K562 (cell line): ENCODE measurements at regions not wholly inside any gene's neighbourhood (a gene's known extent, or its start where the extent isn't known, plus 50 kb on each side); places are given as distances from the start of the nearest gene placed in this dataset.

Source experiments
- ATAC-seq: fragments of 200-7000 bp; cut with Tn5 transposase; 3 replicates; pipeline ENCODE4 v1.9.1; 2020; ENCODE audit warnings: moderate library complexity
- BruUV-seq: library from RNA; stranded (reverse); fragments of 400-500 nt; replicated peaks from 2 replicates; lab custom pipeline; 2021; lab: Mats Ljungman, UMichigan
- CTCF ChIA-PET: fragments of 300-600 bp; formaldehyde crosslinking; extraction: SDS; loops from one replicate; lab custom pipeline; 2021; ENCODE audit warnings: low intra/inter-chr PET ratio; lab: Yijun Ruan, JAX
- POLR2A ChIA-PET: fragments of 300-600, 350-650 bp; sonication (Branson Sonifier 250); formaldehyde crosslinking; extraction: SDS; loops from one replicate; lab custom pipeline; 2021; ENCODE audit warnings: antibody characterized with exemption, inconsistent platforms; lab: Yijun Ruan, JAX
- DNase-seq, 4 experiments: peaks; one replicate each; pipeline versions ENCODE4 v3.0.0 to v3.0.0-alpha.2; 2011 to 2018; ENCODE audit warnings: low spot score in 3 of 4, mixed read lengths in 3 of 4; ENCODE audit errors: extremely low read depth in 1 of 4
- FAIRE-seq: peaks from 2 replicates; lab custom pipeline; 2011; peaks lifted over from hg19 to GRCh38; lab: Jason Lieb, UNC
- H2AFZ ChIP-seq: 2 replicates; pipeline ENCODE4 v1.6.0; 2011; ENCODE audit warnings: low read depth, low read length, control low read depth, inconsistent platforms
- H3K27ac ChIP-seq: fragments of 200-600 bp; 3 replicates; pipeline ENCODE4 v1.8.0; 2011; ENCODE audit warnings: low read depth, mild to moderate bottlenecking, control low read depth, inconsistent platforms, low read length, moderate library complexity, mixed read lengths; ENCODE audit errors: extremely low read depth
- H3K27me3 ChIP-seq, 2 experiments: fragments of 300-600 bp in 1 of 2; 2 replicates in 1 of 2; 3 replicates in 1 of 2; pipeline versions ENCODE4 v1.6.0 to v1.8.0; 2011; ENCODE audit warnings: inconsistent platforms in 2 of 2, low read length in 2 of 2, mild to moderate bottlenecking in 1 of 2, mixed read lengths in 1 of 2, moderate library complexity in 1 of 2; ENCODE audit not compliant: control insufficient read depth in 2 of 2, insufficient read depth in 2 of 2
- H3K36me3 ChIP-seq: fragments of 300-600 bp; 3 replicates; pipeline ENCODE4 v1.8.0; 2011; ENCODE audit warnings: mild to moderate bottlenecking, low read length, inconsistent platforms; ENCODE audit not compliant: control insufficient read depth, insufficient read depth
- H3K4me1 ChIP-seq, 2 experiments: fragments of 200-600 bp in 1 of 2; replicated peaks in 1 of 2; 2 replicates in 1 of 2; 3 replicates in 1 of 2; pipeline versions ENCODE4 v1.5.1 to v1.8.0; 2011; ENCODE audit warnings: inconsistent platforms in 2 of 2, low read length in 2 of 2, mild to moderate bottlenecking in 1 of 2, mixed read lengths in 1 of 2, moderate library complexity in 1 of 2; ENCODE audit not compliant: control insufficient read depth in 2 of 2, insufficient read depth in 2 of 2
- H3K4me2 ChIP-seq: 2 replicates; pipeline ENCODE4 v1.6.1; 2011; ENCODE audit warnings: low read length, control low read depth, inconsistent platforms, mixed read lengths; ENCODE audit not compliant: insufficient read depth
- H3K4me3 ChIP-seq: fragments of 200-600 bp; sonication (generic), shearing (Covaris generic); 2 replicates; pipeline ENCODE4 v1.5.1; 2016; ENCODE audit warnings: control low read depth, inconsistent platforms
- H3K79me2 ChIP-seq: fragments of 200-600 bp; 3 replicates; pipeline ENCODE4 v1.8.0; 2011; ENCODE audit warnings: low read length, inconsistent platforms; ENCODE audit not compliant: control insufficient read depth, insufficient read depth
- H3K9ac ChIP-seq, 2 experiments: 2 replicates each; pipeline versions ENCODE4 v1.6.0 to v1.6.1; 2011; ENCODE audit warnings: low read depth in 2 of 2, low read length in 2 of 2, control low read depth in 1 of 2, inconsistent platforms in 1 of 2, mild to moderate bottlenecking in 1 of 2, mixed read lengths in 1 of 2; ENCODE audit not compliant: insufficient read depth in 1 of 2
- H3K9me1 ChIP-seq: one replicate; pipeline ENCODE4 v1.6.0; 2011; ENCODE audit warnings: inconsistent platforms, mild to moderate bottlenecking, low read length, moderate library complexity; ENCODE audit not compliant: control insufficient read depth, insufficient read depth
- H3K9me3 ChIP-seq: replicated peaks from 2 replicates; pipeline ENCODE4 v1.5.1; 2011; ENCODE audit warnings: low read depth, low read length, inconsistent platforms; ENCODE audit not compliant: control insufficient read depth, insufficient read depth
- H4K20me1 ChIP-seq: replicated peaks from 2 replicates; pipeline ENCODE4 v1.6.1; 2011; ENCODE audit warnings: low read length, inconsistent platforms, mixed read lengths; ENCODE audit not compliant: control insufficient read depth, insufficient read depth
- ARID2 ChIP-seq: fragments of 450-650 bp; IDR thresholded peaks from 2 replicates; pipeline ENCODE4 v1.6.1; 2017; ENCODE audit warnings: antibody characterized with exemption, mild to moderate bottlenecking
- BDP1 ChIP-seq: IDR thresholded peaks from 3 replicates; pipeline ENCODE4 v1.6.1; 2011; ENCODE audit not compliant: insufficient read length, insufficient read depth
- CBFA2T3 ChIP-seq: fragments of 450-650 bp; IDR thresholded peaks from 2 replicates; pipeline ENCODE4 v1.6.1; 2017
- ETV1 ChIP-seq: fragments of 450-650 bp; conservative IDR thresholded peaks from 2 replicates; pipeline ENCODE4 v1.6.1; 2016; ENCODE audit warnings: missing genetic modification characterization, control low read depth, low read depth, missing compliant biosample characterization
- FIP1L1 ChIP-seq: fragments of 200-400 bp; formaldehyde crosslinking; IDR thresholded peaks from 2 replicates; pipeline ENCODE4 v1.6.1; 2018; ENCODE audit warnings: mild to moderate bottlenecking, low read depth, low read length; ENCODE audit not compliant: poor library complexity, severe bottlenecking
- HNRNPUL1 ChIP-seq: fragments of 200-400 bp; formaldehyde crosslinking; IDR thresholded peaks from 2 replicates; pipeline ENCODE4 v1.6.1; 2017; ENCODE audit warnings: low read length
- NFATC3 ChIP-seq: fragments of 450-650 bp; IDR thresholded peaks from 2 replicates; pipeline ENCODE4 v1.6.1; 2017; ENCODE audit warnings: mild to moderate bottlenecking
- SMAD3 ChIP-seq: fragments of 450-650 bp; formaldehyde crosslinking; conservative IDR thresholded peaks from 2 replicates; pipeline ENCODE4 v1.4.0; 2020; ENCODE audit warnings: mild to moderate bottlenecking
- STAT5A ChIP-seq: IDR thresholded peaks from 2 replicates; pipeline ENCODE4 v1.6.1; 2012; ENCODE audit warnings: low read length, inconsistent platforms, borderline replicate concordance
- TBP ChIP-seq: optimal IDR thresholded peaks from 2 replicates; pipeline ENCODE3; 2011; ENCODE audit warnings: low read depth, low read length, improper control_type of control experiment
- XRCC5 ChIP-seq: fragments of 200-400 bp; formaldehyde crosslinking; IDR thresholded peaks from 2 replicates; pipeline ENCODE4 v1.6.1; 2017; ENCODE audit warnings: low read depth, mild to moderate bottlenecking, low read length
- ZNF316 ChIP-seq: fragments of 450-650 bp; IDR thresholded peaks from 2 replicates; pipeline ENCODE4 v1.6.1; 2016
- WGBS: fragments of 100-300 bp; shearing (Covaris generic); methylation state at CpG from one replicate; pipeline ENCODE4 v1.1.6; 2016; ENCODE audit warnings: low coverage, mixed read lengths; ENCODE audit not compliant: insufficient coverage; ENCODE audit errors: missing lambda C conversion rate; 5-methylcytosine and 5-hydroxymethylcytosine counted together
- in situ Hi-C: fragments of 300-500 bp; cut with MboI; formaldehyde crosslinking; loops from 4 replicates; pipeline ENCODE4 v1.15.0; 2018; ENCODE audit warnings: inconsistent platforms, mixed read lengths
- intact Hi-C: fragments of 100-400 bp; cut with micrococcal nuclease; formaldehyde crosslinking; loops from 2 replicates; pipeline ENCODE4 v1.14.2; 2022
- TF ChIP-seq, protein P1 (sequence below): sonication (generic); formaldehyde crosslinking; IDR thresholded peaks from 2 replicates; pipeline ENCODE4 v1.8.1; 2023; ENCODE audit warnings: missing genetic modification reagents, mild to moderate bottlenecking, borderline replicate concordance
- TF ChIP-seq, protein P2 (sequence below): fragments of 150-350 bp; conservative IDR thresholded peaks from 2 replicates; pipeline ENCODE4 v1.6.1; 2014; ENCODE audit warnings: low read length
- TF ChIP-seq, protein P3 (sequence below): fragments of 450-650 bp; IDR thresholded peaks from one replicate; pipeline ENCODE4 v1.6.1; 2018; ENCODE audit warnings: mild to moderate bottlenecking, moderate library complexity; ENCODE audit not compliant: partially characterized antibody

DNA sequence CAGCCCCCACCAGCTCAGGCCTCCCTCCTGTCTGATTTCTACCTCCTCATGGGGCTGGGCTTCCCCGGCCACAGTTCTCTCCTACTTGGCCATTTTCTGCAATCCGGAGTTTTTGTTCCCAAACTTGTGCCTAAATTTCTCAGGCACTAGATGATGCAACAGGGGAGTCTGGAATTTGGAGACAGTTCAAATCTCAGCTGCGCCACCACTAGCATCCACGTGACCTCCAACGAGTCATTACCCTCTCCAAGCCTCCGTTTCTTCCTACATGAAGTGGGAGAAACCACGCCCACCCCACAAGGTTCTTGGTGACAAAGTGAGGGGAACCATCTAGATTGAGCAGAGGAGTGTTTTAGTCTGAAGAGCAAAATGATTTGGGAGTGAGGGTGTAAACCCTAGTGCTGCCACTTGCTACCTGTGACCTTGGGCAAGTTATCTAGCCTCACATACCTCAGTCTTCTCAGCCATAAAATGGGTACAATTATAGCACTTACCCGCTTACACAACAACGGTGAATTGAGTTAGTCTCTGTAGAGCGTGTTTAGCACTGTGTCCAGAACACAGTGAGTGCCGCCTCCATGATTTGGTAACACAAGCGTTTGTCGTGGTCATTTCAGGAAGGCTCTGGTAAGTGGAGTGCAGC lies 61.4 kb upstream of the ASAP2 start:
- CTCF ChIA-PET: interaction anchor here (0.7 kb wide), 1 partner anchor 662 kb away, joined by 3 read pairs; no protein-coding TSS in a partner anchor
- H2AFZ ChIP-seq: no peak overlapping the region
- H4K20me1 ChIP-seq: 0 out of 2 replicates have a peak, but pooled peaks cover 3% of the 10 kb centered on the region
- POLR2A ChIA-PET: interaction anchor here (0.7 to 1.1 kb wide), 3 partner anchors 9 to 952 kb away, joined by 3 to 4 read pairs (median 3); no protein-coding TSS in a partner anchor
- peaks cover 6 to 31% of the 10 kb centered on the region in 2 experiments; a peak in 4 of 5 replicates for H3K4me1 ChIP-seq
- FAIRE-seq (peak; percentile 32), ATAC-seq (no peak), DNase-seq (no peak)
- H3K9me3 ChIP-seq: no peaks in the 10 kb centered on the region
- in situ Hi-C loops: no loop called here
- peak overlapping the region; percentile 6; the same call in 1 of the 2 replicates for H3K4me2 ChIP-seq
- H3K27me3 ChIP-seq: peaks cover 18 to 37% of the 10 kb centered on the region in 2 experiments; a peak in 4 of 5 replicates
- H3K36me3 ChIP-seq: no peaks in the 10 kb centered on the region
- H3K9me1 ChIP-seq: no peaks in the 10 kb centered on the region
- H3K9ac ChIP-seq: no peak overlapping the region
- no peak overlapping the region for H3K27ac ChIP-seq
- intact Hi-C loops: loop anchor here (10.0 kb wide), 3 partner anchors 410 to 620 kb away; partner anchors contain the start of gene ADAM17
- H3K79me2 ChIP-seq: no peaks in the 10 kb centered on the region
- no TSS peak for BruUV-seq
- WGBS: 31% methylated on average over 13 of the region's 13 CpGs
- H3K4me3 ChIP-seq: no peak overlapping the region
- TF ChIP-seq ZNF316: no peak
- TF ChIP-seq HNRNPUL1: no peak
- TF ChIP-seq, protein P1, sequence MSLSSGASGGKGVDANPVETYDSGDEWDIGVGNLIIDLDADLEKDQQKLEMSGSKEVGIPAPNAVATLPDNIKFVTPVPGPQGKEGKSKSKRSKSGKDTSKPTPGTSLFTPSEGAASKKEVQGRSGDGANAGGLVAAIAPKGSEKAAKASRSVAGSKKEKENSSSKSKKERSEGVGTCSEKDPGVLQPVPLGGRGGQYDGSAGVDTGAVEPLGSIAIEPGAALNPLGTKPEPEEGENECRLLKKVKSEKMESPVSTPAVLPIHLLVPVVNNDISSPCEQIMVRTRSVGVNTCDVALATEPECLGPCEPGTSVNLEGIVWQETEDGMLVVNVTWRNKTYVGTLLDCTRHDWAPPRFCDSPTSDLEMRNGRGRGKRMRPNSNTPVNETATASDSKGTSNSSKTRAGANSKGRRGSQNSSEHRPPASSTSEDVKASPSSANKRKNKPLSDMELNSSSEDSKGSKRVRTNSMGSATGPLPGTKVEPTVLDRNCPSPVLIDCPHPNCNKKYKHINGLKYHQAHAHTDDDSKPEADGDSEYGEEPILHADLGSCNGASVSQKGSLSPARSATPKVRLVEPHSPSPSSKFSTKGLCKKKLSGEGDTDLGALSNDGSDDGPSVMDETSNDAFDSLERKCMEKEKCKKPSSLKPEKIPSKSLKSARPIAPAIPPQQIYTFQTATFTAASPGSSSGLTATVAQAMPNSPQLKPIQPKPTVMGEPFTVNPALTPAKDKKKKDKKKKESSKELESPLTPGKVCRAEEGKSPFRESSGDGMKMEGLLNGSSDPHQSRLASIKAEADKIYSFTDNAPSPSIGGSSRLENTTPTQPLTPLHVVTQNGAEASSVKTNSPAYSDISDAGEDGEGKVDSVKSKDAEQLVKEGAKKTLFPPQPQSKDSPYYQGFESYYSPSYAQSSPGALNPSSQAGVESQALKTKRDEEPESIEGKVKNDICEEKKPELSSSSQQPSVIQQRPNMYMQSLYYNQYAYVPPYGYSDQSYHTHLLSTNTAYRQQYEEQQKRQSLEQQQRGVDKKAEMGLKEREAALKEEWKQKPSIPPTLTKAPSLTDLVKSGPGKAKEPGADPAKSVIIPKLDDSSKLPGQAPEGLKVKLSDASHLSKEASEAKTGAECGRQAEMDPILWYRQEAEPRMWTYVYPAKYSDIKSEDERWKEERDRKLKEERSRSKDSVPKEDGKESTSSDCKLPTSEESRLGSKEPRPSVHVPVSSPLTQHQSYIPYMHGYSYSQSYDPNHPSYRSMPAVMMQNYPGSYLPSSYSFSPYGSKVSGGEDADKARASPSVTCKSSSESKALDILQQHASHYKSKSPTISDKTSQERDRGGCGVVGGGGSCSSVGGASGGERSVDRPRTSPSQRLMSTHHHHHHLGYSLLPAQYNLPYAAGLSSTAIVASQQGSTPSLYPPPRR (CRISPR knock-in tag): no peak
- no peak for TF ChIP-seq STAT5A
- TF ChIP-seq NFATC3: no peak
- no peak for TF ChIP-seq TBP
- no peak for TF ChIP-seq FIP1L1
- no peak for TF ChIP-seq CBFA2T3
- TF ChIP-seq ETV1 (tag): no peak
- TF ChIP-seq SMAD3: no peak
- TF ChIP-seq, protein P2, sequence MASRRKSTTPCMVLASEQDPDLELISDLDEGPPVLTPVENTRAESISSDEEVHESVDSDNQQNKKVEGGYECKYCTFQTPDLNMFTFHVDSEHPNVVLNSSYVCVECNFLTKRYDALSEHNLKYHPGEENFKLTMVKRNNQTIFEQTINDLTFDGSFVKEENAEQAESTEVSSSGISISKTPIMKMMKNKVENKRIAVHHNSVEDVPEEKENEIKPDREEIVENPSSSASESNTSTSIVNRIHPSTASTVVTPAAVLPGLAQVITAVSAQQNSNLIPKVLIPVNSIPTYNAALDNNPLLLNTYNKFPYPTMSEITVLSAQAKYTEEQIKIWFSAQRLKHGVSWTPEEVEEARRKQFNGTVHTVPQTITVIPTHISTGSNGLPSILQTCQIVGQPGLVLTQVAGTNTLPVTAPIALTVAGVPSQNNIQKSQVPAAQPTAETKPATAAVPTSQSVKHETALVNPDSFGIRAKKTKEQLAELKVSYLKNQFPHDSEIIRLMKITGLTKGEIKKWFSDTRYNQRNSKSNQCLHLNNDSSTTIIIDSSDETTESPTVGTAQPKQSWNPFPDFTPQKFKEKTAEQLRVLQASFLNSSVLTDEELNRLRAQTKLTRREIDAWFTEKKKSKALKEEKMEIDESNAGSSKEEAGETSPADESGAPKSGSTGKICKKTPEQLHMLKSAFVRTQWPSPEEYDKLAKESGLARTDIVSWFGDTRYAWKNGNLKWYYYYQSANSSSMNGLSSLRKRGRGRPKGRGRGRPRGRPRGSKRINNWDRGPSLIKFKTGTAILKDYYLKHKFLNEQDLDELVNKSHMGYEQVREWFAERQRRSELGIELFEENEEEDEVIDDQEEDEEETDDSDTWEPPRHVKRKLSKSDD: no peak
- TF ChIP-seq ARID2: no peak
- TF ChIP-seq XRCC5: no peak
- TF ChIP-seq BDP1: no peak
- TF ChIP-seq, protein P3, sequence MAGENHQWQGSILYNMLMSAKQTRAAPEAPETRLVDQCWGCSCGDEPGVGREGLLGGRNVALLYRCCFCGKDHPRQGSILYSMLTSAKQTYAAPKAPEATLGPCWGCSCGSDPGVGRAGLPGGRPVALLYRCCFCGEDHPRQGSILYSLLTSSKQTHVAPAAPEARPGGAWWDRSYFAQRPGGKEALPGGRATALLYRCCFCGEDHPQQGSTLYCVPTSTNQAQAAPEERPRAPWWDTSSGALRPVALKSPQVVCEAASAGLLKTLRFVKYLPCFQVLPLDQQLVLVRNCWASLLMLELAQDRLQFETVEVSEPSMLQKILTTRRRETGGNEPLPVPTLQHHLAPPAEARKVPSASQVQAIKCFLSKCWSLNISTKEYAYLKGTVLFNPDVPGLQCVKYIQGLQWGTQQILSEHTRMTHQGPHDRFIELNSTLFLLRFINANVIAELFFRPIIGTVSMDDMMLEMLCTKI: no peak
